GM12872 (cell line): ENCODE measurements at regions not wholly inside any gene's neighbourhood (a gene's known extent, or its start where the extent isn't known, plus 50 kb on each side); places are given as distances from the start of the nearest gene placed in this dataset.

Experiments used
- TF ChIP-seq, protein P1 (sequence below): IDR thresholded peaks from 3 replicates; pipeline ENCODE4 v1.5.1; 2011; ENCODE audit warnings: low read depth, mild to moderate bottlenecking, low read length, moderate library complexity; ENCODE audit not compliant: insufficient read depth

DNA sequence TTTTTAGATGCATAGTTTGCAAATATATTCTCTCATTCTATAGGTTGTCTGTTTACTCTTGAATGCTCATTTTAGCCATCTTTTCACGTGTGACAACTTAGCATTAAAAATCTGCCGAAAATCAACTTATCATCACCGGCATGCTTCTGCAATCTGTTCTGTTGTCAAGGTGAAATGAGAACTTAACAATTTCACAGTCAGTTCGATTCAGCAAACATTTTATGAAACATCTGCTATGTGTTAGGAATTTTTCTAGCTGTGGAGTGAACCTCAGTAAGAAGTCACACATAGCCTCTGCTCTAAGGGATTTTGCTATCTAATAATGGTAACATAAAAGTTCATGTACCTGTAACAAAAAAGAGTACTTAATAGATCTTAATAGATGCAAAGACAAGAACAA, 256.1 kb downstream of the ZWINT start:
- TF ChIP-seq, protein P1, sequence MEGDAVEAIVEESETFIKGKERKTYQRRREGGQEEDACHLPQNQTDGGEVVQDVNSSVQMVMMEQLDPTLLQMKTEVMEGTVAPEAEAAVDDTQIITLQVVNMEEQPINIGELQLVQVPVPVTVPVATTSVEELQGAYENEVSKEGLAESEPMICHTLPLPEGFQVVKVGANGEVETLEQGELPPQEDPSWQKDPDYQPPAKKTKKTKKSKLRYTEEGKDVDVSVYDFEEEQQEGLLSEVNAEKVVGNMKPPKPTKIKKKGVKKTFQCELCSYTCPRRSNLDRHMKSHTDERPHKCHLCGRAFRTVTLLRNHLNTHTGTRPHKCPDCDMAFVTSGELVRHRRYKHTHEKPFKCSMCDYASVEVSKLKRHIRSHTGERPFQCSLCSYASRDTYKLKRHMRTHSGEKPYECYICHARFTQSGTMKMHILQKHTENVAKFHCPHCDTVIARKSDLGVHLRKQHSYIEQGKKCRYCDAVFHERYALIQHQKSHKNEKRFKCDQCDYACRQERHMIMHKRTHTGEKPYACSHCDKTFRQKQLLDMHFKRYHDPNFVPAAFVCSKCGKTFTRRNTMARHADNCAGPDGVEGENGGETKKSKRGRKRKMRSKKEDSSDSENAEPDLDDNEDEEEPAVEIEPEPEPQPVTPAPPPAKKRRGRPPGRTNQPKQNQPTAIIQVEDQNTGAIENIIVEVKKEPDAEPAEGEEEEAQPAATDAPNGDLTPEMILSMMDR: no peak

DNA sequence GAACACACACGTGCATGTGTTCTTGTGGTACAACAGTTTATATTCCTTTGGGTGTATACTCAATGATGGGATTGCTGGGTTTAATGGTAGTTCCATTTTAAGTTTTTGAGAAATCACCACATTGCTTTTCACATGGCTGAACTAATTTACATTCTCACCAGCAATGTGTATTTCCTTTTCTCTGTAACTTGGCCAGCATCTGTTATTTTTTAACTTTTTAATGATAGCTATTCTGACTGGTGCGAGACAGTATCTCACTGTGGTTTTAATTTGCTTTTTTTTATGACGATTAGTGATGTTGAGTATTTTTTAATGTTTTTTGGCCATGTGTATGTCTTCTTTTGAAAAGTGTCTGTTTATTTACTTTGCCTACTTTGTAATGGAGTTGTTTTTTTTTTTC, 256.6 kb downstream of the ZWINT start:
- TF ChIP-seq, protein P1: no peak

DNA sequence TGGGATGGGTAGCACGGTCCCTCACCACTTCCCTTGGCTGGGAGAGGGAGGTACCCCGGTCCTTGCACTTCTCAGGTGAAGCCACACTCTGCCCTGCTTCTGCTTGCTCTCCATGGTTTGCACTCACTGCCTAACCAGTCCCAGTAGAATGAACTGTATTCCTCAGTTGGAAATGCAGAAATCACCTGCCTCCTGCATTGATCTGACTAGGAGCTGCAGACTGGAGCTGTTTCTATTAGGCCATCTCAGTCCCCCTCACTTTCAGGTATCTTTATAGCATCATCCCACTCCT, 264.9 kb downstream of the ZWINT start:
- TF ChIP-seq, protein P1: no peak

DNA sequence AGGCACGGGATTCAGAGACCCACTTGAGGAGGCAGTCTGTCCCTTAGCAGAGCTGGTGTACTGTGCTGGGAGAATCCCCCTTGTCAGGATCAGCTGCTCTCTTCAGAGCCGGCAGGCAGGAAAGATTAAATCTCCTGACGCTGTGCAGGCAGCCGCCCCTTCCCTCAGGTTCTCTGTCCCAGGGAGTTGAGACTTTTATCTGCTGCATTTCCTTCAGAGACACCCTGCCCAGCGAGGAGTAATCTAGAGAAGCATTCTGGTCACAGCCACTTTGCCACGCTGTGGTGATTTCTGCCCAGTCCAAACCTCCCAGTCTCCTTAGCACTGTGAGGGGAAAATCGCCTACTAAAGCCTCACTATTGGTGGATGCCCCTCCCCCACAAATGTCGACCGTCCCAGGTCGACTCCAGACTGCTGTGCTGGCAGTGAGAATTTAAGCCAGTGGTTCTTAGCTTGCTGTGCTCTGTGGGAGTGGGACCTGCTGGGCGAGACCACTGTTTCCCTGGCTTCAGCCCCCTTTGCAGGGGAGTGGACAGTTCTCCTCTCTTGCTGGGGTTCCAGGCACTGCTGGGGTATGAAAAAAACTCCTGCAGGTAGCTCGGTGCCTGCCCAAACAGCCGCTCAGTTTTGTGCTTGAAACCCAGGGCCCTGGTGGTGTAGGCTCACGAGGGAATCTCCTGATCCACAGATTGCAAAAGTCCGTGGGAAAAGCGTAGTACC, 265.4 kb downstream of the ZWINT start:
- TF ChIP-seq, protein P1: no peak

DNA sequence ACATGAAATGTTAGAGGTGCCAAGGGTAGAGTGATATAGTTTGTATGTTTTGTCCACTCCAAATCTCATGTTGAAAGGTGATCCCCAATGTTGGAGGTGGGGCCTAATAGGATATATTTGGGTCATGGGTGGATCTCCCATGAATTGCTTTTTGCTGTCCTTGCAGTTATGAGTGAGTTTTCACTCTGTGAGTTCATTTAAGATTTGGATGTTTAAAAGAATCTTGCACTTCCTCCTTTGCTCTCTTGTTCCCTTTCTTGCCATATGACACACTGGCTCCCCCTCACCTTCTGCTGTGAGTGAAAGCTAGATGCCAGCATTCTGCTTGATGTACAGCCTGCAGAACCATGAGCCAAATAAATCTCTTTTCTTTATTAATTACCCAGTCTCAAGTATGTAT, 269.2 kb downstream of the ZWINT start:
- TF ChIP-seq, protein P1: no peak

DNA sequence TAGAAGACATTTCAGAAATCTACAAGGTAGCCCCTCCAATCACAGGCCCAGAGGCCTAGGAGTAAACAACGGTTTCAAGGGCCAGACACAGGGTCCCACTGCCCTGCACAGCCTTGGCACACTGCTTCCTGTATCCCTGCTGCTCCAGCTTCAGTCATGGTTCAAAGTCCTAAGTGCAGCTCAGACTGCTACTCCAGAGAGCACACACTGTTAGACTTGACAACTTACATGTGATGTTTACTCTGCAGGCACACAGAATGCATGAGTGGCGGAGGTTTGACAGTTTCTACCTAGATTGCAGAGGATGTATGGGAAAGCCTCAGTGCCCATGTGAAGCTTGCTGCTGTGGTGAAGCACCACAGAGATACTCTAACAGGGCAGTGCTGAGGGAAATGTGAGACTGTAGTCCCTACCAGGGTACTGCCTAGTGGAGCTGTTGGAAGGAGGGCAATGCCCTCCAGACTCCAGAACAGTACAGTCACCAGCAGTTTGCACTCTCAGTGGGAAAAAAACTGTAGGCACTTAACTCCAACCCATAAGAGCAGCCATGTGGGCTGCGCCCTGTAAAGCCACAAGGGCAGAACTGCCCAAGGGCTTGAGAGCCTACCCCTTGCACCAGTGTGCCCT, 270.0 kb downstream of the ZWINT start:
- TF ChIP-seq, protein P1: no peak

DNA sequence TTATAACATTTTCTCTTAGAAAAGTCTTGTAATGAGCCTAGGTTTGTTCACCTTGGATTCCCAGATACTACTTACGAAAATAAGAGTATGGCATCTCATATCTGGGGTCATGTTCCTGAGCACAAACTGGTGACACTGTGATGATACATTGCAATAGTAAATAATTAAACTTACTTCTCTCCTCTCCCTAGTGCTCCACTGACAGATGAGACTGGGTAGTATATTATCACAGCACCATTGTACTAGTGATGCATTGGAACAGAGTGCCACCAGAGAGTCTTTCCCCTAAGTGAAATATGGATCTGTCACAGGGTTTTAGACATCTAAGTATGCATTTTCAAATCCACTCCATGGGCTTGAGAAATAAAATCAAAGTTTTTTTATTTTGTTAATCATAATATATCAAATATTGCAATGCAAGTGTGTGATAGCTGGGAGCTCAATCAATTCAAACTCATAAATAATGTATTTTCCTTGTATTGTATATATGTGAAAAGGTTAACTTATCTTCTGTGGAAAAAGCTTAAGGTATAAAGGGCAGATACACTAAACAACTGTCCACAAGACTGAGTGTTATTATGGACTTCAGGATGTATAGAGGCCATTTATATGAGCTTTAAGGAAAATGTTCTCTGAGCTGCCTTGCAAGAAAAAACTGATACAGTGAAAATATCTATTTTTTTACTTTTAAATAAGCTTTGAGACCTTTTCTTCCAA, 275.5 kb downstream of the ZWINT start:
- TF ChIP-seq, protein P1: no peak
